ENCODE measurements at regions not wholly inside any gene's neighbourhood (a gene's known extent, or its start where the extent isn't known, plus 50 kb on each side); places are given as distances from the start of the nearest gene placed in this dataset.

- intact Hi-C loops (cut with DNase I), result no loop called here
- Histone ChIP-seq H3K9me3 (no peaks in the 10 kb centered on the region), H3K27ac (no peak overlapping the region), H3K4me1 (replicated peaks) (no peaks in the 10 kb centered on the region), H3K4me3 (no peak overlapping the region), H3K36me3 (no peaks in the 10 kb centered on the region), H3K27me3 (replicated peaks; ENCODE audit: insufficient read depth) (no peaks in the 10 kb centered on the region)
- DNase-seq (ENCODE audit: low spot score), result no peak
- WGBS, result 64% methylated on average over 4 of the region's 4 CpGs
- no peak for TF ChIP-seq POLR2AphosphoS5 (IDR thresholded peaks at IDR 0.05)
- TF ChIP-seq CTCF (IDR thresholded peaks at IDR 0.05), result no peak
- no peak for TF ChIP-seq POLR2A (IDR thresholded peaks at IDR 0.05)
These were observed 133.5 kb upstream of the ZPLD1 start for GRCh38 chr3:102301155-102301880.

- no peaks in the 10 kb centered on the region for H3K9me3 ChIP-seq
- H3K4me3 ChIP-seq, result no peak overlapping the region
- H3K36me3 ChIP-seq, result no peaks in the 10 kb centered on the region
- 45% methylated on average over 2 of the region's 2 CpGs for WGBS
- no peaks in the 10 kb centered on the region for H3K4me1 ChIP-seq (replicated peaks)
- H3K27me3 ChIP-seq (replicated peaks; ENCODE audit: insufficient read depth), result no peaks in the 10 kb centered on the region
- DNase-seq (ENCODE audit: low spot score), result no peak
- H3K27ac ChIP-seq, result no peak overlapping the region
- TF ChIP-seq POLR2A (IDR thresholded peaks at IDR 0.05) (no peak), CTCF (IDR thresholded peaks at IDR 0.05) (no peak), POLR2AphosphoS5 (IDR thresholded peaks at IDR 0.05) (no peak)
- intact Hi-C loops (cut with DNase I), result no loop called here
These were observed 132.8 kb upstream of the ZPLD1 start for GRCh38 chr3:102302020-102302419.

GRCh38 chr3:102304550-102304949, 130.3 kb upstream of the ZPLD1 start:
- intact Hi-C loops (cut with DNase I), result no loop called here
- Histone ChIP-seq H3K27me3 (replicated peaks; ENCODE audit: insufficient read depth) (no peaks in the 10 kb centered on the region), H3K27ac (no peak overlapping the region), H3K4me1 (replicated peaks) (no peaks in the 10 kb centered on the region), H3K9me3 (no peaks in the 10 kb centered on the region), H3K4me3 (no peak overlapping the region), H3K36me3 (no peaks in the 10 kb centered on the region)
- no peak for DNase-seq (ENCODE audit: low spot score)
- TF ChIP-seq POLR2AphosphoS5 (IDR thresholded peaks at IDR 0.05) (no peak), CTCF (IDR thresholded peaks at IDR 0.05) (no peak), POLR2A (IDR thresholded peaks at IDR 0.05) (no peak)
- 85% methylated on average over 3 of the region's 3 CpGs for WGBS

GRCh38 chr3:102307442-102307841, 127.4 kb upstream of the ZPLD1 start:
- Histone ChIP-seq H3K27ac (no peak overlapping the region), H3K36me3 (no peaks in the 10 kb centered on the region), H3K4me3 (no peak overlapping the region), H3K4me1 (replicated peaks) (no peaks in the 10 kb centered on the region), H3K27me3 (replicated peaks; ENCODE audit: insufficient read depth) (no peaks in the 10 kb centered on the region), H3K9me3 (no peaks in the 10 kb centered on the region)
- no peak for DNase-seq (ENCODE audit: low spot score)
- 87% methylated on average over 2 of the region's 2 CpGs for WGBS
- intact Hi-C loops (cut with DNase I), result no loop called here
- no peak for TF ChIP-seq CTCF (IDR thresholded peaks at IDR 0.05)
- no peak for TF ChIP-seq POLR2AphosphoS5 (IDR thresholded peaks at IDR 0.05)
- TF ChIP-seq POLR2A (IDR thresholded peaks at IDR 0.05), result no peak

GRCh38 chr3:102329066-102329465, 105.7 kb upstream of the ZPLD1 start:
- no peak for TF ChIP-seq CTCF (IDR thresholded peaks at IDR 0.05)
- TF ChIP-seq POLR2AphosphoS5 (IDR thresholded peaks at IDR 0.05), result no peak
- no peak for TF ChIP-seq POLR2A (IDR thresholded peaks at IDR 0.05)
- 60% methylated on average over 1 of the region's 1 CpG for WGBS
- H3K27me3 ChIP-seq (replicated peaks; ENCODE audit: insufficient read depth), result no peaks in the 10 kb centered on the region
- no peaks in the 10 kb centered on the region for H3K36me3 ChIP-seq
- no peaks in the 10 kb centered on the region for H3K4me1 ChIP-seq (replicated peaks)
- no peaks in the 10 kb centered on the region for H3K9me3 ChIP-seq
- DNase-seq (ENCODE audit: low spot score), result no peak
- intact Hi-C loops (cut with DNase I), result no loop called here
- no peak overlapping the region for H3K27ac ChIP-seq
- no peak overlapping the region for H3K4me3 ChIP-seq
